ENCODE measurements at regions not wholly inside any gene's neighbourhood (a gene's known extent, or its start where the extent isn't known, plus 50 kb on each side); places are given as distances from the start of the nearest gene placed in this dataset.

- no peak overlapping the region for H3K4me2 ChIP-seq (ENCODE audit: insufficient read depth, low read length)
- no peaks in the 10 kb centered on the region for H4K20me1 ChIP-seq (ENCODE audit: insufficient read depth, low read length)
- no peak for DNase-seq (ENCODE audit: insufficient read length, low spot score, missing footprints)
- H3K4me1 ChIP-seq (ENCODE audit: insufficient read depth, low read length) = peaks cover 8% of the 10 kb centered on the region
- no peaks in the 10 kb centered on the region for H3K36me3 ChIP-seq (ENCODE audit: insufficient read depth, low read length)
- no peaks in the 10 kb centered on the region for H3K27me3 ChIP-seq (ENCODE audit: insufficient read depth, low read length)
- H3K4me3 ChIP-seq (ENCODE audit: insufficient read depth, low read length) = no peak overlapping the region
- no peaks in the 10 kb centered on the region for H3K9me3 ChIP-seq (ENCODE audit: low read depth, low read length)
- H3K27ac ChIP-seq (ENCODE audit: low read depth, low read length) = no peak overlapping the region
- H3K79me2 ChIP-seq (ENCODE audit: insufficient read depth, low read length) = no peaks in the 10 kb centered on the region
- no peak overlapping the region for H2AFZ ChIP-seq (ENCODE audit: low read length)
- no peak for TF ChIP-seq CTCF (IDR thresholded peaks at IDR 0.05; ENCODE audit: extremely low read depth, low read depth, low read length)
Measured at GRCh38 chr1:184905601-184906322, 68.5 kb downstream of the NIBAN1 start.

- H3K4me1 ChIP-seq (ENCODE audit: insufficient read depth, low read length) = no peaks in the 10 kb centered on the region
- no peaks in the 10 kb centered on the region for H3K27me3 ChIP-seq (ENCODE audit: insufficient read depth, low read length)
- H3K79me2 ChIP-seq (ENCODE audit: insufficient read depth, low read length) = no peaks in the 10 kb centered on the region
- H3K27ac ChIP-seq (ENCODE audit: low read depth, low read length) = no peak overlapping the region
- no peak for DNase-seq (ENCODE audit: insufficient read length, low spot score, missing footprints)
- no peak for TF ChIP-seq CTCF (IDR thresholded peaks at IDR 0.05; ENCODE audit: extremely low read depth, low read depth, low read length)
- H2AFZ ChIP-seq (ENCODE audit: low read length) = no peak overlapping the region
- H3K4me2 ChIP-seq (ENCODE audit: insufficient read depth, low read length) = no peak overlapping the region
- no peaks in the 10 kb centered on the region for H4K20me1 ChIP-seq (ENCODE audit: insufficient read depth, low read length)
- H3K9me3 ChIP-seq (ENCODE audit: low read depth, low read length) = no peaks in the 10 kb centered on the region
- no peak overlapping the region for H3K4me3 ChIP-seq (ENCODE audit: insufficient read depth, low read length)
- H3K36me3 ChIP-seq (ENCODE audit: insufficient read depth, low read length) = no peaks in the 10 kb centered on the region
Measured at GRCh38 chr1:184903111-184903692, 71.1 kb downstream of the NIBAN1 start.

- H3K4me1 ChIP-seq (ENCODE audit: insufficient read depth, low read length) = no peaks in the 10 kb centered on the region
- TF ChIP-seq CTCF (IDR thresholded peaks at IDR 0.05; ENCODE audit: extremely low read depth, low read depth, low read length) = no peak
- no peak overlapping the region for H2AFZ ChIP-seq (ENCODE audit: low read length)
- DNase-seq (ENCODE audit: insufficient read length, low spot score, missing footprints) = no peak
- no peak overlapping the region for H3K4me3 ChIP-seq (ENCODE audit: insufficient read depth, low read length)
- H3K9me3 ChIP-seq (ENCODE audit: low read depth, low read length) = no peaks in the 10 kb centered on the region
- no peaks in the 10 kb centered on the region for H3K79me2 ChIP-seq (ENCODE audit: insufficient read depth, low read length)
- no peak overlapping the region for H3K4me2 ChIP-seq (ENCODE audit: insufficient read depth, low read length)
- no peaks in the 10 kb centered on the region for H3K36me3 ChIP-seq (ENCODE audit: insufficient read depth, low read length)
- no peaks in the 10 kb centered on the region for H3K27me3 ChIP-seq (ENCODE audit: insufficient read depth, low read length)
- H3K27ac ChIP-seq (ENCODE audit: low read depth, low read length) = no peak overlapping the region
- H4K20me1 ChIP-seq (ENCODE audit: insufficient read depth, low read length) = no peaks in the 10 kb centered on the region
Measured at GRCh38 chr1:184900507-184900906, 73.8 kb downstream of the NIBAN1 start.

GRCh38 chr1:184896000-184896399 lies 78.3 kb downstream of the NIBAN1 start:
- Histone ChIP-seq H3K79me2 (ENCODE audit: insufficient read depth, low read length) (no peaks in the 10 kb centered on the region), H3K27me3 (ENCODE audit: insufficient read depth, low read length) (no peaks in the 10 kb centered on the region), H3K4me3 (ENCODE audit: insufficient read depth, low read length) (no peak overlapping the region), H3K4me2 (ENCODE audit: insufficient read depth, low read length) (no peak overlapping the region), H4K20me1 (ENCODE audit: insufficient read depth, low read length) (no peaks in the 10 kb centered on the region), H3K4me1 (ENCODE audit: insufficient read depth, low read length) (no peaks in the 10 kb centered on the region), H3K36me3 (ENCODE audit: insufficient read depth, low read length) (no peaks in the 10 kb centered on the region), H2AFZ (ENCODE audit: low read length) (no peak overlapping the region), H3K27ac (ENCODE audit: low read depth, low read length) (no peak overlapping the region), H3K9me3 (ENCODE audit: low read depth, low read length) (no peaks in the 10 kb centered on the region)
- no peak for DNase-seq (ENCODE audit: insufficient read length, low spot score, missing footprints)
- TF ChIP-seq CTCF (IDR thresholded peaks at IDR 0.05; ENCODE audit: extremely low read depth, low read depth, low read length) = no peak

Data from osteoblast (primary cell).